RWPE1 (cell line): ENCODE measurements at regions not wholly inside any gene's neighbourhood (a gene's known extent, or its start where the extent isn't known, plus 50 kb on each side); places are given as distances from the start of the nearest gene placed in this dataset.
A peak's percentile ranks its signal among the peaks of the same experiment; 100 is the strongest.

ENCODE experiments used
- CTCF ChIA-PET: fragments of 350-600 bp; sonication (Branson Sonifier 250); formaldehyde crosslinking; extraction: SDS; loops from one replicate; lab custom pipeline; 2021; lab: Yijun Ruan, JAX
- POLR2A ChIA-PET: fragments of 400-600 bp; formaldehyde crosslinking; extraction: SDS; loops from one replicate; lab custom pipeline; 2020; ENCODE audit warnings: antibody characterized with exemption; ENCODE audit not compliant: low non-redundant PET; lab: Yijun Ruan, JAX
- DNase-seq: peaks from one replicate; pipeline ENCODE4 v3.0.0; 2012; ENCODE audit warnings: low spot score
- H3K27ac ChIP-seq: fragments of 450-650 bp; 2 replicates; pipeline ENCODE4 v1.5.1; 2017
- CTCF ChIP-seq: fragments of 450-650 bp; conservative IDR thresholded peaks from 2 replicates; pipeline ENCODE4 v1.5.1; 2017; ENCODE audit warnings: low read depth, mild to moderate bottlenecking

DNA sequence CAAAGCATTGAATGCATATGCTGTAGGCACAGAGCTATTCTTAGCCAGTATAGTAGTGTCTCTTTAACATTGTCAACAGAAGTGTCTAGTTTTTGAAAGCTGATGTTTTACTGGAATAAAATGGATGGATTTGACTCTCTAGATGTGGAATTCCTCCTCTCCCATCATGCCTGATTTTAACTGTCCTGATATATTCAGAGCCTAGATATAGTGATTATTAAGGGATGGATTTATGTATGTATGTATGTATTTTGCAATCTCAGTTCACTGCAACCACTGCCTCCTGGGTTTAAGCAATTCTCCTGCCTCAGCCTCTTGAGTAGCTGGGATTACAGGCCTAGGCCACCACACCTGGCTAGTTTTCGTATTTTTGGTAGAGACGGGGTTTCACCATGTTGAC, 144.8 kb upstream of the NAV3 start:
- POLR2A ChIA-PET = no interaction called here
- H3K27ac ChIP-seq = no peak overlapping the region
- CTCF ChIA-PET = interaction anchor here (0.5 to 1.8 kb wide), 2 partner anchors 319 to 533 kb away, joined by 3 to 8 read pairs; no protein-coding TSS in a partner anchor
- DNase-seq = no peak
- no peak for TF ChIP-seq CTCF

GRCh38 chr12:77685112-77685511, 145.6 kb upstream of the NAV3 start:
- H3K27ac ChIP-seq = no peak overlapping the region
- ChIA-PET CTCF (interaction anchor here (0.5 to 1.8 kb wide), 4 partner anchors 318 to 636 kb away, joined by 3 to 8 read pairs (median 3); no protein-coding TSS in a partner anchor), POLR2A (no interaction called here)
- TF ChIP-seq CTCF = peak; percentile 56
- peak; percentile 36 for DNase-seq

- DNase-seq = no peak
- ChIA-PET CTCF (no interaction called here), POLR2A (no interaction called here)
- H3K27ac ChIP-seq = no peak overlapping the region
- TF ChIP-seq CTCF = no peak
Observed at GRCh38 chr12:77682488-77682887, 148.2 kb upstream of the NAV3 start.

DNA sequence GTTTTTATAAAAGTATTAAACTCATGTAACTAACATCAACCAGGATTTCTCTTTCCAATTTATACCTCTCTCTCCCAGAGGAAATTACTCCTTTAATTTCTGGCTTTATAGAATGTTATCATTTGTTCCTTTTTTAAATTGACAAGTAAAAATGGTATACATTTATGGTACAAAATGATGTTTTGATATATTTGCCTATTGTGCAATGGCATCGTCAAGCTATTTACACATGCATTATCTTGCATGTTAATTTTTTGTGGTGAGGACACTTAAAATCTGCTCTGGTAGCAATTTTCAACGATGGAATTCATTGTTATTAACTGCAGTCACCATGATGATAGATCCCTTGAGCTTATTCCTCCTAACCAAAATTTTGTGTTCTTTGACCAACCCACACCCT, 149.0 kb upstream of the NAV3 start:
- CTCF ChIA-PET = no interaction called here
- no peak for TF ChIP-seq CTCF
- no peak overlapping the region for H3K27ac ChIP-seq
- no peak for DNase-seq
- POLR2A ChIA-PET = no interaction called here

- no peak for TF ChIP-seq CTCF
- POLR2A ChIA-PET = no interaction called here
- no peak for DNase-seq
- H3K27ac ChIP-seq = no peak overlapping the region
- CTCF ChIA-PET = no interaction called here
Observed at GRCh38 chr12:77679686-77680085, 151.0 kb upstream of the NAV3 start.

GRCh38 chr12:77678621-77679020, 152.1 kb upstream of the NAV3 start:
- TF ChIP-seq CTCF = no peak
- H3K27ac ChIP-seq = no peak overlapping the region

DNA sequence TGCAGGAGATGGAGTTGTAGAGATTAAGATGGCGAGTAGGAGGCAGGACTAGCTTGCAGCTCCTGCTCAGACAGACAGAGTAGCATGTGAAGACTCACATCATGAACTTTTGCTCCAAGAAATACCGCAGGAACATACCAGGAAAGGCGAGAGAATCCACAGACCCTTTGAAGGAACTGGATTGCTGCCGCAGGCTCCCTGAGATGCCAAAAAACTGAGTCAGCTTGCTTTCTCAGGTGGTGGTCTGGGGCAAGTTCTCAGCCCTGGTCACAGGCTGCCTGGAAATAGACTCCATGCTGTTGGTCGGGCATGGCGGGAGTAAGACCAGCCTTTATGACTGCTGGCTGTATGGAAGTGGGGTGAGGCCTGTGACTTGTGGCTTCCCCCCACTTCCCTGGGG, 163.6 kb upstream of the NAV3 start:
- CTCF ChIA-PET = no interaction called here
- no peak for DNase-seq
- POLR2A ChIA-PET = no interaction called here
- no peak overlapping the region for H3K27ac ChIP-seq
- TF ChIP-seq CTCF = no peak

More at GRCh38 chr12:77678621-77679020, 152.1 kb upstream of the NAV3 start:
- ChIA-PET CTCF (interaction anchor here (1.2 kb wide), 1 partner anchor 9 kb away, joined by 3 read pairs; no protein-coding TSS in a partner anchor), POLR2A (no interaction called here)
- DNase-seq = no peak
